Fibroblast of lung (primary cell): ENCODE measurements at regions not wholly inside any gene's neighbourhood (a gene's known extent, or its start where the extent isn't known, plus 50 kb on each side); places are given as distances from the start of the nearest gene placed in this dataset.
"Not testable (repeated sequence)": the region's sequence is repeated elsewhere in the genome, so short reads cannot be mapped to it uniquely, and the experiment has no call there.

Experiments used
- DNase-seq, 2 donors: peaks; one replicate each; pipeline versions ENCODE4 v3.0.0 to v3.0.0-alpha.2; 2010; ENCODE audit warnings: low read depth in 2 of 2
- H2AFZ ChIP-seq: 2 replicates; pipeline ENCODE4 v1.5.1; 2012; ENCODE audit warnings: low read length, control low read depth, inconsistent platforms
- H3K27ac ChIP-seq: 2 replicates; pipeline ENCODE4 v1.5.1; 2011; ENCODE audit warnings: low read length, control low read depth; ENCODE audit not compliant: insufficient read depth
- H3K27me3 ChIP-seq: 2 replicates; pipeline ENCODE4 v1.5.1; 2011; ENCODE audit warnings: mild to moderate bottlenecking, low read length; ENCODE audit not compliant: control insufficient read depth, insufficient read depth
- H3K36me3 ChIP-seq: 2 replicates; pipeline ENCODE4 v1.5.1; 2011; ENCODE audit warnings: low read length; ENCODE audit not compliant: control insufficient read depth, insufficient read depth
- H3K4me1 ChIP-seq: 2 replicates; pipeline ENCODE4 v1.5.1; 2011; ENCODE audit warnings: low read length; ENCODE audit not compliant: control insufficient read depth, insufficient read depth; ENCODE audit errors: extremely low read depth
- H3K4me2 ChIP-seq: 2 replicates; pipeline ENCODE4 v1.5.1; 2011; ENCODE audit warnings: low read length, control low read depth; ENCODE audit not compliant: insufficient read depth; ENCODE audit errors: extremely low read depth
- H3K4me3 ChIP-seq, 4 experiments: fragments of 200-600 bp in 1 of 4; sonication (generic) in 1 of 4; replicated peaks in 1 of 4; 2 replicates each; pipeline ENCODE4 v1.5.1; 2011 to 2016; ENCODE audit warnings: low read length in 4 of 4, low read depth in 3 of 4, mild to moderate bottlenecking in 3 of 4, control low read depth in 2 of 4, inconsistent platforms in 1 of 4, mixed read lengths in 1 of 4; ENCODE audit not compliant: insufficient read depth in 1 of 4; ENCODE audit errors: control extremely low read depth in 1 of 4
- H3K79me2 ChIP-seq: 2 replicates; pipeline ENCODE4 v1.5.1; 2012; ENCODE audit warnings: mild to moderate bottlenecking, low read length, inconsistent platforms; ENCODE audit not compliant: control insufficient read depth, insufficient read depth
- H3K9ac ChIP-seq: 2 replicates; pipeline ENCODE4 v1.5.1; 2011; ENCODE audit warnings: mild to moderate bottlenecking, low read length, control low read depth; ENCODE audit not compliant: insufficient read depth
- H3K9me3 ChIP-seq: 2 replicates; pipeline ENCODE4 v1.5.1; 2012; ENCODE audit warnings: low read depth, low read length; ENCODE audit not compliant: control insufficient read depth, insufficient read depth
- H4K20me1 ChIP-seq: 2 replicates; pipeline ENCODE4 v1.5.1; 2011; ENCODE audit warnings: low read length; ENCODE audit not compliant: control insufficient read depth, insufficient read depth; ENCODE audit errors: extremely low read depth
- CTCF ChIP-seq, 2 donors: IDR thresholded peaks in 1 of 2; conservative IDR thresholded peaks in 1 of 2; 1 replicate in 1 of 2; 2 replicates in 1 of 2; pipeline ENCODE4 v1.5.1; 2011 to 2012; ENCODE audit warnings: low read length in 2 of 2, control low read depth in 1 of 2, inconsistent platforms in 1 of 2, low read depth in 1 of 2, mild to moderate bottlenecking in 1 of 2
- EZH2 ChIP-seq: IDR thresholded peaks from 2 replicates; pipeline ENCODE4 v1.5.1; 2012; ENCODE audit warnings: low read length, control low read depth, mild to moderate bottlenecking; ENCODE audit errors: missing control alignments

GRCh38 chr3:14033023-14033422, 91.6 kb downstream of the CHCHD4 start:
- no peak for DNase-seq
- no peaks in the 10 kb centered on the region for H3K36me3 ChIP-seq
- H3K4me2 ChIP-seq, result no peak overlapping the region
- no peaks in the 10 kb centered on the region for H3K4me1 ChIP-seq
- H3K4me3 ChIP-seq, result no peak overlapping the region
- no peak overlapping the region for H3K9ac ChIP-seq
- no peak for TF ChIP-seq EZH2
- TF ChIP-seq CTCF (conservative IDR thresholded peaks at IDR 0.05 in 1 of 2, IDR thresholded peaks at IDR 0.05 in 1 of 2; ENCODE audit: low read depth in 1 of 2, low read length in 2 of 2), result no peak
- H3K27me3 ChIP-seq, result no peaks in the 10 kb centered on the region
- no peak overlapping the region for H3K27ac ChIP-seq
- H4K20me1 ChIP-seq, result no peaks in the 10 kb centered on the region
- H3K79me2 ChIP-seq, result no peaks in the 10 kb centered on the region
- no peak overlapping the region for H2AFZ ChIP-seq
- no peaks in the 10 kb centered on the region for H3K9me3 ChIP-seq

DNA sequence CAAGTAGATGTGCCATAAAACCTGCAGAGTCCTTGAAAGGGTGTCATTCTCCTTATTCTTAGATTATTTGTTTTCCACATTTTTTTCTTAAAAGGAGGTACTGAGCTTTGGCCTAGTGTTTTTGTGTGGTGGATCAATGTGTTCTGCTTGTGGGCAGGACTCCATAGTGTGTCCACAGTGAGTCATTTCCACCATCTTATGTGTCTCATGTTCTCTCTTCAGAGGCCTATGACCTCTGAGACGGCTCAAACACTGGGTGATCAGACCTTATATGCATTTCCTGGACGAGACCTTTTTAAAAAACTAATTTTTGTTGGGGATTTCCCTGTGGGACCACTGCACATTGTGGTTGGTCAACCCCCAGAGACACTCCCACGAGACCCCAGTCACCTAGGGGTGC, 93.4 kb downstream of the CHCHD4 start:
- peak in 1 of 2 donors; percentile 6 for DNase-seq

GRCh38 chr3:14029390-14029995, 95.2 kb downstream of the CHCHD4 start:
- H3K9me3 ChIP-seq, DNase-seq, H3K9ac ChIP-seq, H3K4me1 ChIP-seq, H3K4me2 ChIP-seq, H2AFZ ChIP-seq, H3K36me3 ChIP-seq, H3K4me3 ChIP-seq, H3K27ac ChIP-seq, H3K79me2 ChIP-seq, H3K27me3 ChIP-seq, H4K20me1 ChIP-seq: not testable (repeated sequence)

More for the DNA sequence above, 93.4 kb downstream of the CHCHD4 start:
- H2AFZ ChIP-seq, result no peak overlapping the region
- no peaks in the 10 kb centered on the region for H3K9me3 ChIP-seq
- no peaks in the 10 kb centered on the region for H3K79me2 ChIP-seq
- no peak overlapping the region for H3K27ac ChIP-seq
- H3K9ac ChIP-seq, result no peak overlapping the region
- H3K27me3 ChIP-seq, result no peaks in the 10 kb centered on the region
- H3K36me3 ChIP-seq, result no peaks in the 10 kb centered on the region
- H4K20me1 ChIP-seq, result no peaks in the 10 kb centered on the region
- H3K4me2 ChIP-seq, result no peak overlapping the region
- TF ChIP-seq CTCF (conservative IDR thresholded peaks at IDR 0.05 in 1 of 2, IDR thresholded peaks at IDR 0.05 in 1 of 2; ENCODE audit: low read depth in 1 of 2, low read length in 2 of 2) (no peak), EZH2 (no peak)
- no peak overlapping the region for H3K4me3 ChIP-seq
- no peaks in the 10 kb centered on the region for H3K4me1 ChIP-seq

GRCh38 chr3:14028122-14028521, 96.5 kb downstream of the CHCHD4 start:
- not testable (repeated sequence) for H3K36me3 ChIP-seq, H3K27me3 ChIP-seq, DNase-seq, H2AFZ ChIP-seq, H3K79me2 ChIP-seq, H3K4me1 ChIP-seq, H3K27ac ChIP-seq, H3K4me2 ChIP-seq, H3K4me3 ChIP-seq, H4K20me1 ChIP-seq, H3K9ac ChIP-seq, H3K9me3 ChIP-seq
